Stomach (tissue), 8 donors: ENCODE measurements at regions not wholly inside any gene's neighbourhood (a gene's known extent, or its start where the extent isn't known, plus 50 kb on each side); places are given as distances from the start of the nearest gene placed in this dataset.

Experiments used
- DNase-seq, 2 donors: peaks; one replicate each; pipeline versions ENCODE4 v3.0.0 to v3.0.0-alpha.2; 2013 to 2019
- H3K27ac ChIP-seq, 5 donors: fragments of 200-600 bp in 4 of 5; sonication (generic) in 4 of 5; one replicate each; pipeline ENCODE4 v1.5.1; 2013 to 2019; ENCODE audit warnings: mild to moderate bottlenecking in 1 of 5, moderate library complexity in 1 of 5
- H3K27me3 ChIP-seq, 3 donors: fragments of 200-600 bp; sonication (generic); one replicate each; pipeline ENCODE4 v1.5.1; 2017 to 2019; ENCODE audit warnings: mixed run types in 1 of 3
- H3K36me3 ChIP-seq, 4 donors: fragments of 200-600 bp; sonication (generic); 1 replicate in 3 of 4; 2 replicates in 1 of 4; pipeline ENCODE4 v1.5.1; 2016 to 2019
- H3K4me1 ChIP-seq, 4 donors: fragments of 200-600 bp; sonication (generic); one replicate each; pipeline ENCODE4 v1.5.1; 2016 to 2019
- H3K4me3 ChIP-seq, 4 donors: fragments of 200-600 bp; sonication (generic) in 3 of 4; one replicate each; pipeline ENCODE4 v1.5.1; 2016 to 2019; ENCODE audit warnings: mild to moderate bottlenecking in 1 of 4
- H3K9me3 ChIP-seq, 4 donors: fragments of 200-600 bp; sonication (generic); one replicate each; pipeline ENCODE4 v1.5.1; 2016 to 2019
- EP300 ChIP-seq: sonication (generic); formaldehyde crosslinking; IDR thresholded peaks from one replicate; pipeline ENCODE4 v1.6.1; 2017; ENCODE audit warnings: antibody characterized with exemption
- POLR2A ChIP-seq, 4 donors: fragments of 450-650 bp; IDR thresholded peaks; one replicate each; pipeline ENCODE4 v1.6.1; 2016; ENCODE audit warnings: antibody characterized with exemption in 4 of 4, control low read depth in 2 of 4, mild to moderate bottlenecking in 1 of 4, moderate library complexity in 1 of 4
- POLR2AphosphoS5 ChIP-seq, 3 donors: sonication (generic); formaldehyde crosslinking; IDR thresholded peaks; one replicate each; pipeline ENCODE4 v1.6.1; 2016; ENCODE audit warnings: antibody characterized with exemption in 3 of 3
- WGBS, 5 donors: extraction: QIAGEN DNeasy Blood & Tissue Kit in 3 of 5; methylation state at CpG; one replicate each; pipeline versions ENCODE4 v1.1.5 to v1.1.7; 2013 to 2018; 5-methylcytosine and 5-hydroxymethylcytosine counted together
- intact Hi-C: fragments of 100-400 bp; cut with DNase I; formaldehyde crosslinking; loops from one replicate; pipeline ENCODE4 v1.15.1; 2023; ENCODE audit warnings: low total_unique reads
- TF ChIP-seq, protein P1 (sequence below), 7 experiments: fragments of 450-650 bp in 4 of 7; fragments of 200-600 bp in 3 of 7; sonication (generic) in 3 of 7; IDR thresholded peaks; one replicate each; pipeline ENCODE4 v1.5.1; 2016 to 2019; ENCODE audit warnings: antibody characterized with exemption in 7 of 7, control low read depth in 2 of 7, mild to moderate bottlenecking in 1 of 7
- donor health status: healthy with polysubstance abuse.
- donor health status: Bipolar disorder and iron deficiency.
- donor health status: healthy.

DNA sequence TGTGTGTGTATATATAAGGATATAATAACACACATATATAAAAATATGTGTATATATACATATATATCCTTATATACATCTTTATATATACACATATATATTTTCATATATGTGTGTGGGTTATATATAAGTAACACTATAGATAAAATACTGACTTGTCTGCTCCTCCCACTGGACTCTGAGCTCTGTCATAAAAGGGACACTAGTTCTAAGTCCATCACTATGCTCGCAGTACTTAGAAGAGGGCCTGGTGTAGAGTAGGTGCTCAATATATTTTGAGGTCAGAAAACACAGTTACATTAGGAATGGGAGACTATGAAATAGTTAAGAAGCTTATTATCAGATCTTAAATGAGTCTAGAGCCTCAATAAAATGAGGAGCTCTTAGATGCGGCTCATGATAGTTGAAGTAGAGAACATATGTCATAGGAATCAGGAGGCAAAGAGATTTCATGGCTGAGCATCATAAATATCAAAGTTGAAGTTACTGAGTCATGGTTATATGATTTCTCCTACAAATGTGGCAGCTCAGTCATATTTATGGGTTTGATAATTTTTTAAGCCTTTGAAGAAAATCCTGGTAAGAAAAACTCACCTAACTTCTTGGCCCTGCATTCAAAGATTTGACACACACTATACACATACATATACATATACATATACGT is 371.2 kb upstream of the THBS1 start:
- Histone ChIP-seq H3K27me3 (no peaks in the 10 kb centered on the region), H3K4me3 (no peak overlapping the region), H3K36me3 (no peaks in the 10 kb centered on the region), H3K9me3 (peaks cover 0 to 6% (median 0%) of the 10 kb centered on the region in 4 donors), H3K4me1 (peaks cover 0 to 9% (median 3%) of the 10 kb centered on the region in 4 donors), H3K27ac (no peak overlapping the region)
- DNase-seq: no peak
- TF ChIP-seq POLR2A (IDR thresholded peaks at IDR 0.05): no peak
- intact Hi-C loops: no loop called here
- 94 to 98% (median 96%) methylated on average over 3 of the region's 3 CpGs for WGBS, 5 donors

DNA sequence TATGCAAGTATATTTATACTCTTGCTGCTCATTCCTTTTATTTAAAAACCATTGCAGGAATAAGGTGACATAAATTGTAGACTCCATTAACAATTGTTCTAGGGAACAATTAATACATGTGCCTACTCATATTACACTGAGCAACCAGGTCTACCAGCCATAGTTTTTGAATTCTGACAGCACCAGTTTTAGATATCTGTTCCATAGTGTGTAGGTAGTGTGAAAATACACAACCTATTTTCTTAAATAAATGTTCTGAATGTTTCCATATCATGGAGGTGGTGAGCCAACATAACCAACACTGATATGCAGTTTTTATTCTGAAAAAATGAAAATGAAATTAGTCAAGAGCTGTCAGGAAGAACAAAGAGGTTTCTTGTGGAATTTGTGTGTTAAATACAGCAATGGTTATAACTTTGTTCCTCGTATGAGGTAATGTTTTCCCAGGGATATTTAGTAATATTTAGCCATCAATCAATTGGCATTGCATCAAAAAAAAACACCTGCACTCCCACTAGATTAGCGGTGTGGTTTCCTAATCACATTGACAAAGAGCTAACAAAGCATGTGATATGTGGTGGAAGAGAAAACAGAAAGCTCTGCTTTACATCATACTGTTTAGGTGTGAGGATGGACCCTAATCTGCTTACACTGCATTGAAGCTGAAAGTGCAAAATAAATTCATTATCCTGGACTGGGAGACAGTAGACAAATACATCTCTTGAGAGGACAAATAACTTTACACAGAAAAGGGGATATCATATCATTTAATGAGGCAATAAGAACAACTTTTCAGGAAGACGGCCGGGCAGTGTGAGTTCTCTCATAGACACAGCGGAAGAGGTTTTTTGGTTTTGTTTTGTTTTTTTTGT is 369.5 kb upstream of the THBS1 start:
- 36 to 64% (median 61%) methylated on average over 5 of the region's 5 CpGs for WGBS, 5 donors
- intact Hi-C loops: no loop called here
- peak in 1 of 2 donors; percentile 76 for DNase-seq

GRCh38 chr15:39213385-39213840 is 367.5 kb upstream of the THBS1 start:
- peaks cover 0 to 9% (median 3%) of the 10 kb centered on the region in 4 donors for H3K4me1 ChIP-seq
- H3K9me3 ChIP-seq: peaks cover 0 to 6% (median 0%) of the 10 kb centered on the region in 4 donors
- H3K27ac ChIP-seq: peak overlapping the region in 1 of 5 donors; percentile 12
- DNase-seq: peak; percentile 38 to 83
- H3K4me3 ChIP-seq: no peak overlapping the region
- TF ChIP-seq, protein P1, sequence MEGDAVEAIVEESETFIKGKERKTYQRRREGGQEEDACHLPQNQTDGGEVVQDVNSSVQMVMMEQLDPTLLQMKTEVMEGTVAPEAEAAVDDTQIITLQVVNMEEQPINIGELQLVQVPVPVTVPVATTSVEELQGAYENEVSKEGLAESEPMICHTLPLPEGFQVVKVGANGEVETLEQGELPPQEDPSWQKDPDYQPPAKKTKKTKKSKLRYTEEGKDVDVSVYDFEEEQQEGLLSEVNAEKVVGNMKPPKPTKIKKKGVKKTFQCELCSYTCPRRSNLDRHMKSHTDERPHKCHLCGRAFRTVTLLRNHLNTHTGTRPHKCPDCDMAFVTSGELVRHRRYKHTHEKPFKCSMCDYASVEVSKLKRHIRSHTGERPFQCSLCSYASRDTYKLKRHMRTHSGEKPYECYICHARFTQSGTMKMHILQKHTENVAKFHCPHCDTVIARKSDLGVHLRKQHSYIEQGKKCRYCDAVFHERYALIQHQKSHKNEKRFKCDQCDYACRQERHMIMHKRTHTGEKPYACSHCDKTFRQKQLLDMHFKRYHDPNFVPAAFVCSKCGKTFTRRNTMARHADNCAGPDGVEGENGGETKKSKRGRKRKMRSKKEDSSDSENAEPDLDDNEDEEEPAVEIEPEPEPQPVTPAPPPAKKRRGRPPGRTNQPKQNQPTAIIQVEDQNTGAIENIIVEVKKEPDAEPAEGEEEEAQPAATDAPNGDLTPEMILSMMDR (IDR thresholded peaks at IDR 0.05): no peak
- no peak for TF ChIP-seq POLR2A (IDR thresholded peaks at IDR 0.05)
- no peak for TF ChIP-seq EP300
- no peak for TF ChIP-seq POLR2AphosphoS5 (IDR thresholded peaks at IDR 0.05)
- H3K36me3 ChIP-seq: no peaks in the 10 kb centered on the region
- 32 to 59% (median 35%) methylated on average over 7 of the region's 7 CpGs for WGBS, 5 donors
- H3K27me3 ChIP-seq: no peaks in the 10 kb centered on the region
- intact Hi-C loops: no loop called here

More for the DNA sequence above, 369.5 kb upstream of the THBS1 start:
- Histone ChIP-seq H3K27me3 (no peaks in the 10 kb centered on the region), H3K4me3 (no peak overlapping the region), H3K4me1 (peaks cover 0 to 9% (median 3%) of the 10 kb centered on the region in 4 donors), H3K27ac (peak overlapping the region in 1 of 5 donors; percentile 10), H3K36me3 (no peaks in the 10 kb centered on the region), H3K9me3 (peaks cover 0 to 6% (median 0%) of the 10 kb centered on the region in 4 donors)
- TF ChIP-seq, protein P1 (IDR thresholded peaks at IDR 0.05): no peak
- TF ChIP-seq POLR2A (IDR thresholded peaks at IDR 0.05): no peak
- TF ChIP-seq EP300: no peak
- peak in 2 of 3 donors; percentile 19 to 50 for TF ChIP-seq POLR2AphosphoS5 (IDR thresholded peaks at IDR 0.05)

DNA sequence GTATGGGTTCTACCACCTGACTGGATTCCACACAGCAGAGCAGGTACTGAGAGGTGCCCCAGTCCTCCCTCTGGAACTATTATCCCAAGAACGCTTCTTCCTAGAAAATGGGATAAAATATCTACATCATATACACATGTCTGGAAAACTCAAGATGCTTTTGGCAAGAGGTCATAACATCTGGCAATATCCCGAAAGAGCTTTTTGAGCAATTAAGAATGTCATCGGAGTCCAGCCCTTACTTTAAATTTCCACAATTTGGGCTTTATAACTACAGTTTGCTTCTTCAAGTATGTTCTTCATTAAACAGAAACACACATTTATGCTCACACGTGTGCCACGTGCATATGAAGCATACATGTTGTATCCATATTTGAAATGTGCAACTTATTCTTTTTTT is 365.9 kb upstream of the THBS1 start:
- Histone ChIP-seq H3K27me3 (no peaks in the 10 kb centered on the region), H3K4me1 (peaks cover 0 to 9% (median 3%) of the 10 kb centered on the region in 4 donors), H3K36me3 (no peaks in the 10 kb centered on the region), H3K9me3 (peaks cover 0 to 6% (median 0%) of the 10 kb centered on the region in 4 donors), H3K4me3 (no peak overlapping the region), H3K27ac (no peak overlapping the region)
- DNase-seq: peak in 1 of 2 donors; percentile 59
- intact Hi-C loops: no loop called here
- 75 to 81% (median 78%) methylated on average over 5 of the region's 5 CpGs for WGBS, 5 donors
- no peak for TF ChIP-seq EP300
- TF ChIP-seq, protein P1 (IDR thresholded peaks at IDR 0.05): no peak
- TF ChIP-seq POLR2A (IDR thresholded peaks at IDR 0.05): no peak
- TF ChIP-seq POLR2AphosphoS5 (IDR thresholded peaks at IDR 0.05): no peak
